Peyer's patch (tissue), 4 donors: ENCODE measurements at regions not wholly inside any gene's neighbourhood (a gene's known extent, or its start where the extent isn't known, plus 50 kb on each side); places are given as distances from the start of the nearest gene placed in this dataset.

Experiments used
- POLR2A ChIP-seq, 2 donors: fragments of 450-650 bp; IDR thresholded peaks; one replicate each; pipeline ENCODE4 v1.5.1; 2017; ENCODE audit warnings: antibody characterized with exemption in 2 of 2, mild to moderate bottlenecking in 2 of 2, moderate library complexity in 2 of 2
- TF ChIP-seq, protein P1 (sequence below), 6 experiments: fragments of 450-650 bp in 4 of 6; fragments of 200-600 bp in 2 of 6; sonication (generic) in 1 of 6; IDR thresholded peaks; one replicate each; pipeline ENCODE4 v1.5.1; 2017 to 2019; ENCODE audit warnings: antibody characterized with exemption in 6 of 6, mild to moderate bottlenecking in 3 of 6, moderate library complexity in 1 of 6

DNA sequence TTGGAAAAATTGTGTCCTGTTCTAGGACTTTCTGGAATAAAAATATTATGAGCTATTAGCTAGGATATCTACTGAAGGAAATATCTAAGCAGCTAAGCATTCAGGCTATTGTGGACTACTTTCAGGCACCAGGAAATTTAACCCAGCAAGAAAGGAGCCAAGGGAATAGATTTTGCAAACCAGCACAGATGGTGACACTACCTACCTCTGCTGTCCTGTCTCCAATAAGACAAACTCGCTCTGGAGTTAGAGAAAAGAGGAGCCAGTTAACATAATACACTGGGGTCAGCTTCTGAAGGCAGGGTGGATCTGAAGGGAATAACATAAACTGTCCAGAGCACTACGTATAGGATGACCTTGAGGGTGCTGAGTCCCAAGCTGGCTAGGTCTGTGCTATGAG, 223.7 kb upstream of the PRSS58 start:
- TF ChIP-seq, protein P1, sequence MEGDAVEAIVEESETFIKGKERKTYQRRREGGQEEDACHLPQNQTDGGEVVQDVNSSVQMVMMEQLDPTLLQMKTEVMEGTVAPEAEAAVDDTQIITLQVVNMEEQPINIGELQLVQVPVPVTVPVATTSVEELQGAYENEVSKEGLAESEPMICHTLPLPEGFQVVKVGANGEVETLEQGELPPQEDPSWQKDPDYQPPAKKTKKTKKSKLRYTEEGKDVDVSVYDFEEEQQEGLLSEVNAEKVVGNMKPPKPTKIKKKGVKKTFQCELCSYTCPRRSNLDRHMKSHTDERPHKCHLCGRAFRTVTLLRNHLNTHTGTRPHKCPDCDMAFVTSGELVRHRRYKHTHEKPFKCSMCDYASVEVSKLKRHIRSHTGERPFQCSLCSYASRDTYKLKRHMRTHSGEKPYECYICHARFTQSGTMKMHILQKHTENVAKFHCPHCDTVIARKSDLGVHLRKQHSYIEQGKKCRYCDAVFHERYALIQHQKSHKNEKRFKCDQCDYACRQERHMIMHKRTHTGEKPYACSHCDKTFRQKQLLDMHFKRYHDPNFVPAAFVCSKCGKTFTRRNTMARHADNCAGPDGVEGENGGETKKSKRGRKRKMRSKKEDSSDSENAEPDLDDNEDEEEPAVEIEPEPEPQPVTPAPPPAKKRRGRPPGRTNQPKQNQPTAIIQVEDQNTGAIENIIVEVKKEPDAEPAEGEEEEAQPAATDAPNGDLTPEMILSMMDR (IDR thresholded peaks at IDR 0.05) = no peak
- no peak for TF ChIP-seq POLR2A (IDR thresholded peaks at IDR 0.05)
